ENCODE measurements at regions not wholly inside any gene's neighbourhood (a gene's known extent, or its start where the extent isn't known, plus 50 kb on each side); places are given as distances from the start of the nearest gene placed in this dataset.

DNA sequence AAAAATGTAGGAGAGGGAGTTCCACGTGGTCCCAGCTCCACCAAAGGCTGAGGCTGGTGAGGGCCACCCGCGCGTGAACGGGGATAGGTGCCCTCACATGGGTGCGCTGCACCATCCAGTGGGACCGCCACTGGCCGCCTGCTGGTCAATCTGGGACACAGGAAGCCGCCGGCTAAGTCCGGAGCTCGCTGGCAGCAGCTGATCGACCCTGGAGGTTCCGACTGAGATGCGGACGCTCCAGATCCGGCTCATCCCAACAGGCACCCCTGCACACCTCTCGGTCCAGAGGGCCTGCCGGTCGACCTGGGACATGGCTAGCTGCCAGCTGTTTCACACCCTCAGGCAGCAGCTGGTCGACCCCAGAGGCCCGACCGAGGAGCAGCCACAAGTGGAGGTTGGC is 116.5 kb upstream of the ANKRD30BL start:
- ChIA-PET CTCF (ENCODE audit: low intra/inter-chr PET ratio, low total read pairs) (no interaction called here), POLR2A (no interaction called here)
- no peak; the same call in 2 of the 3 replicates for ATAC-seq
- no peaks in the 10 kb centered on the region for H3K36me3 ChIP-seq (replicated peaks in 1 of 2; ENCODE audit: control insufficient read depth in 1 of 2, insufficient read depth in 2 of 2, low read length in 2 of 2)
- no peak overlapping the region for H3K4me2 ChIP-seq (ENCODE audit: low read depth, low read length)
- intact Hi-C loops (cut with micrococcal nuclease; ENCODE audit: unreplicated experiment), result no loop called here
- no peak for DNase-seq (ENCODE audit: low spot score)
- H3K27me3 ChIP-seq (ENCODE audit: control insufficient read depth in 1 of 2, insufficient read depth in 2 of 2, low read length in 2 of 2), result no peaks in the 10 kb centered on the region
- in situ Hi-C loops (cut with HindIII; ENCODE audit: extremely low pct_ligation_motif_present, low pct_unique_long_range_greater_than_20kb), result no loop called here
- no peaks in the 10 kb centered on the region for H3K79me2 ChIP-seq (ENCODE audit: insufficient read depth, low read length)
- no peak overlapping the region for H2AFZ ChIP-seq (ENCODE audit: low read length)
- no peaks in the 10 kb centered on the region for H4K20me1 ChIP-seq (ENCODE audit: insufficient read depth, low read length)
- H3K27ac ChIP-seq (ENCODE audit: extremely low read length, insufficient read depth, low read length), result no peak overlapping the region
- H3K9me3 ChIP-seq (ENCODE audit: low read length), result peaks cover 26% of the 10 kb centered on the region
- WGBS (ENCODE audit: low lambda C conversion rate), result 53% methylated on average over 10 of the region's 23 CpGs
- no TSS peak for BruUV-seq (replicated peaks)
- H3K9ac ChIP-seq (ENCODE audit: insufficient read depth, low read depth, low read length), result no peak overlapping the region
- no peak overlapping the region for H3K4me3 ChIP-seq (replicated peaks in 1 of 3; ENCODE audit: insufficient read depth in 1 of 3, low read depth in 2 of 3, low read length in 3 of 3)
- H3K4me1 ChIP-seq (ENCODE audit: insufficient read depth, low read length), result no peaks in the 10 kb centered on the region
- no peak for FAIRE-seq
- TF ChIP-seq CREB3 (CRISPR knock-in tag; IDR thresholded peaks at IDR 0.05) (no peak), NFYC (CRISPR knock-in tag; IDR thresholded peaks at IDR 0.05) (no peak), ZNF639 (CRISPR knock-in tag; conservative IDR thresholded peaks at IDR 0.05) (no peak), SUZ12 (IDR thresholded peaks at IDR 0.05; ENCODE audit: low read depth, low read length) (no peak), THAP11 (CRISPR knock-in tag; IDR thresholded peaks at IDR 0.05) (no peak), EP300 (IDR thresholded peaks at IDR 0.05; ENCODE audit: low read depth in 2 of 2, low read length in 2 of 2) (no peak), EP300 (CRISPR knock-in tag; IDR thresholded peaks at IDR 0.05; ENCODE audit: borderline replicate concordance) (no peak), ARNT2 (CRISPR knock-in tag; IDR thresholded peaks at IDR 0.05; ENCODE audit: low read depth) (no peak), ZHX1 (CRISPR knock-in tag; IDR thresholded peaks at IDR 0.05; ENCODE audit: low read depth) (no peak), ZNF34 (CRISPR knock-in tag; IDR thresholded peaks at IDR 0.05; ENCODE audit: borderline replicate concordance) (no peak), FOXK2 (IDR thresholded peaks at IDR 0.05) (no peak), ZNF441 (CRISPR knock-in tag; IDR thresholded peaks at IDR 0.05; ENCODE audit: borderline replicate concordance) (no peak), ZNF644 (CRISPR knock-in tag; IDR thresholded peaks at IDR 0.05; ENCODE audit: low read depth) (no peak), SP5 (CRISPR knock-in tag; IDR thresholded peaks at IDR 0.05; ENCODE audit: borderline replicate concordance, low read depth) (no peak), HNF4A (CRISPR knock-in tag; IDR thresholded peaks at IDR 0.05) (no peak)
- TF ChIP-seq, protein P1, sequence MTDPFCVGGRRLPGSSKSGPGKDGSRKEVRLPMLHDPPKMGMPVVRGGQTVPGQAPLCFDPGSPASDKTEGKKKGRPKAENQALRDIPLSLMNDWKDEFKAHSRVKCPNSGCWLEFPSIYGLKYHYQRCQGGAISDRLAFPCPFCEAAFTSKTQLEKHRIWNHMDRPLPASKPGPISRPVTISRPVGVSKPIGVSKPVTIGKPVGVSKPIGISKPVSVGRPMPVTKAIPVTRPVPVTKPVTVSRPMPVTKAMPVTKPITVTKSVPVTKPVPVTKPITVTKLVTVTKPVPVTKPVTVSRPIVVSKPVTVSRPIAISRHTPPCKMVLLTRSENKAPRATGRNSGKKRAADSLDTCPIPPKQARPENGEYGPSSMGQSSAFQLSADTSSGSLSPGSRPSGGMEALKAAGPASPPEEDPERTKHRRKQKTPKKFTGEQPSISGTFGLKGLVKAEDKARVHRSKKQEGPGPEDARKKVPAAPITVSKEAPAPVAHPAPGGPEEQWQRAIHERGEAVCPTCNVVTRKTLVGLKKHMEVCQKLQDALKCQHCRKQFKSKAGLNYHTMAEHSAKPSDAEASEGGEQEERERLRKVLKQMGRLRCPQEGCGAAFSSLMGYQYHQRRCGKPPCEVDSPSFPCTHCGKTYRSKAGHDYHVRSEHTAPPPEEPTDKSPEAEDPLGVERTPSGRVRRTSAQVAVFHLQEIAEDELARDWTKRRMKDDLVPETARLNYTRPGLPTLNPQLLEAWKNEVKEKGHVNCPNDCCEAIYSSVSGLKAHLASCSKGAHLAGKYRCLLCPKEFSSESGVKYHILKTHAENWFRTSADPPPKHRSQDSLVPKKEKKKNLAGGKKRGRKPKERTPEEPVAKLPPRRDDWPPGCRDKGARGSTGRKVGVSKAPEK (CRISPR knock-in tag; IDR thresholded peaks at IDR 0.05; ENCODE audit: borderline replicate concordance), result no peak
- TF ChIP-seq, protein P2, sequence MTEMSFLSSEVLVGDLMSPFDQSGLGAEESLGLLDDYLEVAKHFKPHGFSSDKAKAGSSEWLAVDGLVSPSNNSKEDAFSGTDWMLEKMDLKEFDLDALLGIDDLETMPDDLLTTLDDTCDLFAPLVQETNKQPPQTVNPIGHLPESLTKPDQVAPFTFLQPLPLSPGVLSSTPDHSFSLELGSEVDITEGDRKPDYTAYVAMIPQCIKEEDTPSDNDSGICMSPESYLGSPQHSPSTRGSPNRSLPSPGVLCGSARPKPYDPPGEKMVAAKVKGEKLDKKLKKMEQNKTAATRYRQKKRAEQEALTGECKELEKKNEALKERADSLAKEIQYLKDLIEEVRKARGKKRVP (CRISPR knock-in tag; IDR thresholded peaks at IDR 0.05), result no peak
